Hypothalamus (tissue), 51 donors: ENCODE measurements at regions not wholly inside any gene's neighbourhood (a gene's known extent, or its start where the extent isn't known, plus 50 kb on each side); places are given as distances from the start of the nearest gene placed in this dataset.
"Not testable (repeated sequence)": the region's sequence is repeated elsewhere in the genome, so short reads cannot be mapped to it uniquely, and the experiment has no call there.

Experiments
- DNase-seq, 51 donors: peaks; one replicate each; lab custom pipeline; 2025; lab: John Stamatoyannopoulos, UW

DNA sequence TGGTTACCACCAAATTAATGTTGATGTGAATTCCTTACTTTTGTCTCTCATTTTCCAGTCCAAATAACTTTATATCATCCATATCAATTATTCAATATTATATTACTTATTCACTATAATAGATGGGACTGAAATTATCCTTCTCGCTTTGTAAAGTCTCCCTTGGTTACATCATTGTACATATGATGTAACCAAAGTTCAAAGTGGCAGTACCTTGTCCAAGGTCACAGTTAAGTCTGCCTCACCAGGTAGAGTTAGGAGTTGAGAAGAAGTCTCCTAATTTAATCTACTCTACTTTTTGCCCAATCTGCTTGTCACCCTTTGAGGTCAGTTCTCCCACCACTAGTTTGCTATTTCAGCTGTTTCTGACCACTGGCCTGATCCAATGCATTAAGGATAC, 83.7 kb upstream of the CLINT1 start:
- DNase-seq = no peak

DNA sequence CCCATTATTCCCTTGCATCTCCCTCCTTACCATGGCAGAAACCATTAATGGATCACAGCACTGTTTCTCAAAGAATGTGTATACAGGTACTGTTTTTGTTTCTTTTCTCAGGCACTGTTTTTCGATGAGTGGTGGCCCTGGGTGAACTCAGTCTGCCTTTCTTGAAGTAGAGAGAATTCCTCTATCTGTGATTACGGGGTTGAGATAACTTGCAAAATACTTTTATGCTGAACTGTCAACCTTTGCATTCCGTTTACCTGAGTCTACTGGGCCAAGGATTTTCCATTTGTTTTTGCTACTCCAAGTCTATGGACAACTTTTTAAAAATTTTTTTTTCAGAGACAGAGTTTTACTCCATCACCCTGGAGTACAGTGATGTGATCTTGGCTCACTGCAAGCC, 82.7 kb upstream of the CLINT1 start:
- no peak for DNase-seq

- DNase-seq = not testable (repeated sequence)
Measured at GRCh38 chr5:157938101-157938500, 79.2 kb upstream of the CLINT1 start.

- not testable (repeated sequence) for DNase-seq
Measured at GRCh38 chr5:157936776-157937501, 78.0 kb upstream of the CLINT1 start.

DNA sequence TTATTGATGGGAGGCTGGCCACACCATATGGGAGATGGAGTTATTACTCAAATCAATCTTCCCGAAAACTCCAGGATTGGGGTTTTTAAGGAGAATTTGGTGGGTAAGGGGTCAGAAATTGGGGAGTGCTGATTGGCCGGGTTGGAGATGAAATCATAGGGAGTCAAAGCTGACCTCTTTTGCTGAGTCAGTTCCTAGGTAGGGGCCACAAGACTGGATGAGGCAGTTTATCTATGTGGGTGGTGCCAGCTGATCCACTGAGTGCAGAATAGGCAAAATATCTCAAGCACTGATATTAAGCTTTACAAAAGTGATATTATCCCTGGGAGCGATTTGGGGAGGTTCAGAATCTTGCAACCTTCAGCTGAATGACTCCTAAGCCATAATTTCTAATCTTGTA, 75.7 kb upstream of the CLINT1 start:
- no peak for DNase-seq

DNA sequence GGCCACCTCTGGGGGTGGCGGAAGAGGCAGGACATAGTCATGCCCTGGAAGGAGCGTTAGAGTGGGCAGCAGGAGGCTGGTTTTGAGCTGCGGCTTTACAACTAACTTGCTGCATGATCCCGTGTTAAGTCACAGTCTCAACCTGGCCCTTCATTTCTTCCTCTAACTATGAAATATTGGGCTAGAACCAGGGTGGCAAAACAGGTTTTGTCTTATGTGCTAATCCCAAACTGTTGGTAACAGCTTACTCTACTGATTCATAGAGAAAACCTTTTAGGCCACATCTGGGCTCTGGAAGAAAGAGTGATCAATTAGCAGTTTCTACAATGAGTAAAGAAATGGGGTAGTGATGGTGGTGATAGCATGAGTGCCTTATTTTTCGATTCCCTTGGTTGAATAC, 74.1 kb upstream of the CLINT1 start:
- DNase-seq = no peak

- DNase-seq = no peak
Measured at GRCh38 chr5:157930710-157931109, 71.8 kb upstream of the CLINT1 start.

- no peak for DNase-seq
Measured at GRCh38 chr5:157926977-157927376, 68.0 kb upstream of the CLINT1 start.

DNA sequence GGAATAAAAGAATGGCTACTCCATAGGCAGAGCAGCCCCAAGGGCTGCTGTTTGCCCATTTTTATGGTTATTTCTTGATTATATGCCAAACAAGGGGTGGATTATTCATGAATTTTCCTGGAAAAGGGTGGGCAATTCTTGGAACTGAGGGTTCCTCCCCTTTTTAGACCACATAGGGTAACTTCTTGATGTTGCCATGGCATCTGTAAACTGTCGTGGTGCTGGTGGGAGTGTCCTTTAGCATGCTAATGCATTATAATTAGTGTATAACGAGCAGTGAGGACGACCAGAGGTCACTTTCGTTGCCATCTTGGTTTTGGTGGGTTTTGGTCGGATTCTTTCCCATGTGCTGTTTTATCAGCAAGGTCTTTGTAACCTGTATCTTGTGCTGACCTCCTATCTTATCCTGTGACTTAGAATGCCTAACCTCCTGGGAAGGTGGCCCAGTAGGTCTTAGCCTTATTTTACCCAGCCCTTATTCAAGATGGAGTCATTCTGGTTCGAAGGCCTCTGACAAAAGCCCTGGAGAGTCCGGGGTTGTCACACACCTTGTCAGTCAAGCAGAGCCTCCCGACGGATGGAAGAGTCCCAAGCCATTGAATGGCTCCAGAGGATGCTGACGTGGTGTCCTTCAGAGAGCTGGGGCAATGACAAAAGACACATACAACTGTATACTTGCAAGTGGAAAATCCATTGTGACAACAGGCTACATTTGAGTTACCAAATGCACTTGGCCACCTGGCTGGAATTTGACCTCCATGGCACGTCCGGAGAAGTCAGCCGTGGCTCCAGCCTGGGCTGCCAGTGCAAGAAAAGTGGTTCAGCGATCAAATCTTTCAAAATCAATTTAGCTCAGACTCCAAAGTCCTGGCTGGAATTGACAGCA, 67.1 kb upstream of the CLINT1 start:
- no peak for DNase-seq

- no peak for DNase-seq
Measured at GRCh38 chr5:157924931-157925729, 66.2 kb upstream of the CLINT1 start.

- DNase-seq = no peak
Measured at GRCh38 chr5:157924490-157924889, 65.5 kb upstream of the CLINT1 start.

GRCh38 chr5:157923765-157924164, 64.8 kb upstream of the CLINT1 start:
- DNase-seq = no peak

GRCh38 chr5:157922026-157922425, 63.1 kb upstream of the CLINT1 start:
- DNase-seq = no peak

GRCh38 chr5:157920828-157921170, 61.9 kb upstream of the CLINT1 start:
- no peak for DNase-seq

- DNase-seq = no peak
Measured at GRCh38 chr5:157918811-157919742, 60.1 kb upstream of the CLINT1 start.

DNA sequence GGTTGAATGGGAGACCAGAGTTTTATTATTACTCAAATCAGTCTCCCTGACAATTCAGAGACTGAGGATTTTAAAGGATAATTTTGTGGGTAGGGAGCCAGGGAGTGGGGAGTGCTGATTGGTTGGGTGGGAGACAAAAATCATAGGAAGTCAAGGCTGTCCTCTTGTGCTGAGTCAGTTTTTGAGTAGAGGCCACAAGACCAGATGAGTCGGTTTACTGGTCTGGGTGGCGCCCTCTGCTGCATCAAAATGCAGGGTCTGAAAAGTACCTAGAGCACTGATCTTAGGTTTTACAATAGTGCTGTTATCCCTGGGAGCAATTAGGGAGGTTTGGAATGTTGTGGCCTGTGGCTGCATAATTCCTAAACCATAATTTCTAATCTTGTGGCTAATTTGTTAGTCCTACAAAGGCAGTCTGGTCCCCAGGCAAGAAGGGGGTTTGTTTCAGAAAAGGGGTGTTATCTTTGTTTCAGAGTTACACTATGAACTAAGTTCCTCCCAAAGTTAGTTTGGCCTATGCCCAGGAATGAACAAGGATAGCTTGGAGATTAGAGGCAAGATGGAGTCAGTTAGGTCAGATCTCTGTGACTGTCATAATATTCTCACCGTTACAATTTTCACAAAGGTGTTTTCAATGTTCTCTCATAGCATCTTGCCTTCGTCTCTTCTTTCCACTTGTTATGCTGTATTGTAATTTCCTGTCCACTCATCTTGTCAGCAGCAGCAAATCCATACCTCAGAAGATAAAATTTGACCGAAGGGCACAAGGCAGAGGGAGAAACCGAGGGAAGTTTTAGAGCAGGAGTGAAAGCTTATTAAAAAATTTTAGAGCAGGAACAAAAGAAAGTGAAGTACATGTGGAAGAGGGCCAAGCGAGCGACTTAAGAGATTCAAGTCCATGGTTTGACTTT, 59.2 kb upstream of the CLINT1 start:
- peak in 4 of 51 donors; percentile 2 to 6 (median 2) for DNase-seq

- DNase-seq = peak in 1 of 51 donors; percentile 0
Measured at GRCh38 chr5:157917491-157917890, 58.5 kb upstream of the CLINT1 start.

- DNase-seq = peak in 48 of 51 donors; percentile 1 to 92 (median 62)
Measured at GRCh38 chr5:157915638-157916037, 56.7 kb upstream of the CLINT1 start.
